SU-DHL-6 (cell line): ENCODE measurements at regions not wholly inside any gene's neighbourhood (a gene's known extent, or its start where the extent isn't known, plus 50 kb on each side); places are given as distances from the start of the nearest gene placed in this dataset.

Source experiments
- EZH2phosphoT487 ChIP-seq: fragments of 200-600 bp; sonication (generic), shearing (Covaris generic); conservative IDR thresholded peaks from 2 replicates; pipeline ENCODE4 v1.6.1; 2018; ENCODE audit warnings: mild to moderate bottlenecking, antibody characterized with exemption, low read length, moderate library complexity, mixed read lengths
- TF ChIP-seq, protein P1 (sequence below): fragments of 200-600 bp; sonication (generic); IDR thresholded peaks from one replicate; pipeline ENCODE4 v1.5.1; 2017; ENCODE audit warnings: antibody characterized with exemption, mild to moderate bottlenecking, low read length, moderate library complexity; ENCODE audit not compliant: insufficient read depth, poor library complexity, severe bottlenecking

DNA sequence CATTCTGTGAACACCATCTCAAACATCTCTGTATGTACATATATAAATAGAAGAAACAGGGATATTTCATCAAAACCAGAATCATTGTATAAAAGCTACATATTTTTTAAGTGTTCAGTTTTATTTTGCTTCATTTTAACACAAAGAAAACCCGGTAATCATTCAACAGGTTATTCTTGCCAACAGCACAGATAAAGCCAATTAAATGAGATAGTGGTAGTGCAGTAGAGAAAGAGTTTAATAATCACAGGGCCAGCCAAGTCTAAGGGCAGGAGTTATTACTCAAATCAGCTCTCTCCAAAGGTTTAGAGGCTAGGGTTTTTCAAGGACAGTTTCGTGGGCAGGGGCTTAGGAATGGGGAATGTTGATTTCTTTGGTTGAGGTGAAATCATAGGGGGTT, 261.0 kb upstream of the KIF2A start:
- TF ChIP-seq, protein P1, sequence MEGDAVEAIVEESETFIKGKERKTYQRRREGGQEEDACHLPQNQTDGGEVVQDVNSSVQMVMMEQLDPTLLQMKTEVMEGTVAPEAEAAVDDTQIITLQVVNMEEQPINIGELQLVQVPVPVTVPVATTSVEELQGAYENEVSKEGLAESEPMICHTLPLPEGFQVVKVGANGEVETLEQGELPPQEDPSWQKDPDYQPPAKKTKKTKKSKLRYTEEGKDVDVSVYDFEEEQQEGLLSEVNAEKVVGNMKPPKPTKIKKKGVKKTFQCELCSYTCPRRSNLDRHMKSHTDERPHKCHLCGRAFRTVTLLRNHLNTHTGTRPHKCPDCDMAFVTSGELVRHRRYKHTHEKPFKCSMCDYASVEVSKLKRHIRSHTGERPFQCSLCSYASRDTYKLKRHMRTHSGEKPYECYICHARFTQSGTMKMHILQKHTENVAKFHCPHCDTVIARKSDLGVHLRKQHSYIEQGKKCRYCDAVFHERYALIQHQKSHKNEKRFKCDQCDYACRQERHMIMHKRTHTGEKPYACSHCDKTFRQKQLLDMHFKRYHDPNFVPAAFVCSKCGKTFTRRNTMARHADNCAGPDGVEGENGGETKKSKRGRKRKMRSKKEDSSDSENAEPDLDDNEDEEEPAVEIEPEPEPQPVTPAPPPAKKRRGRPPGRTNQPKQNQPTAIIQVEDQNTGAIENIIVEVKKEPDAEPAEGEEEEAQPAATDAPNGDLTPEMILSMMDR, result no peak
- no peak for TF ChIP-seq EZH2phosphoT487
